Mesothelial cell of epicardium (in vitro differentiated cells): ENCODE measurements at regions not wholly inside any gene's neighbourhood (a gene's known extent, or its start where the extent isn't known, plus 50 kb on each side); places are given as distances from the start of the nearest gene placed in this dataset.
A peak's percentile ranks its signal among the peaks of the same experiment; 100 is the strongest.

Experiments
- DNase-seq, 2 experiments: peaks; one replicate each; pipeline ENCODE4 v3.0.0; 2021; ENCODE audit warnings: low spot score in 2 of 2; ENCODE audit not compliant: unreplicated experiment in 2 of 2
- H3K27ac Mint-ChIP-seq: 2 replicates; pipeline ENCODE4 v1.8.0; 2021; ENCODE audit warnings: mixed read lengths
- H3K27me3 Mint-ChIP-seq: 2 replicates; pipeline ENCODE4 v1.8.0; 2021; ENCODE audit warnings: low read depth, mixed read lengths
- H3K36me3 Mint-ChIP-seq: 2 replicates; pipeline ENCODE4 v1.8.0; 2021; ENCODE audit warnings: mixed read lengths
- H3K4me1 Mint-ChIP-seq: 2 replicates; pipeline ENCODE4 v1.8.0; 2021; ENCODE audit warnings: mixed read lengths
- H3K4me3 Mint-ChIP-seq: 2 replicates; pipeline ENCODE4 v1.8.0; 2021; ENCODE audit warnings: mild to moderate bottlenecking, moderate library complexity, mixed read lengths
- H3K9me3 Mint-ChIP-seq: 2 replicates; pipeline ENCODE4 v1.8.0; 2021; ENCODE audit warnings: mixed read lengths
- TF ChIP-seq, protein P1 (sequence below): fragments of 200-600 bp; sonication (generic); IDR thresholded peaks from one replicate; pipeline ENCODE4 v1.5.0; 2021; ENCODE audit warnings: antibody characterized with exemption; ENCODE audit not compliant: unreplicated experiment

DNA sequence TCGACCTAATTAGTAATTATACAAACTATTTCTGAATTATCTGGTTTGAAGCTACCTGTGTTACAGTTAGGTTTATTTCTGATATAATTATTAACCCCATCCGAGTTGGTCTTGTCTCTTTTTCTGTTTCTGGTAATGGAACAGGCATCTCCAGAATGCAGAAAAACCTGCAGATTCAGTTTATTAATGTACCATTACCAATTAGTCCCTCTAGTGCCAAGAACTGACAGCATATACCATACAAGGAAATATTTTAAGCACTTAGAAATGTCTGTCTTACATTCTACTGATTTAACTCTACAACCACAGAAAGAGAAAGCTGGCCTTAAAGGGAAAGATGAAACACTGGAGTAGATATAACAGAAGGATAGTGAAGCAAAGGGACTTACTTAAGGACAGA is 570.6 kb downstream of the CENPC start:
- Mint-ChIP-seq H3K36me3 (no peaks in the 10 kb centered on the region), H3K4me3 (no peak overlapping the region), H3K27ac (peak overlapping the region; percentile 88), H3K4me1 (peaks cover 57% of the 10 kb centered on the region), H3K9me3 (no peaks in the 10 kb centered on the region), H3K27me3 (no peaks in the 10 kb centered on the region)
- DNase-seq: no peak
- TF ChIP-seq, protein P1, sequence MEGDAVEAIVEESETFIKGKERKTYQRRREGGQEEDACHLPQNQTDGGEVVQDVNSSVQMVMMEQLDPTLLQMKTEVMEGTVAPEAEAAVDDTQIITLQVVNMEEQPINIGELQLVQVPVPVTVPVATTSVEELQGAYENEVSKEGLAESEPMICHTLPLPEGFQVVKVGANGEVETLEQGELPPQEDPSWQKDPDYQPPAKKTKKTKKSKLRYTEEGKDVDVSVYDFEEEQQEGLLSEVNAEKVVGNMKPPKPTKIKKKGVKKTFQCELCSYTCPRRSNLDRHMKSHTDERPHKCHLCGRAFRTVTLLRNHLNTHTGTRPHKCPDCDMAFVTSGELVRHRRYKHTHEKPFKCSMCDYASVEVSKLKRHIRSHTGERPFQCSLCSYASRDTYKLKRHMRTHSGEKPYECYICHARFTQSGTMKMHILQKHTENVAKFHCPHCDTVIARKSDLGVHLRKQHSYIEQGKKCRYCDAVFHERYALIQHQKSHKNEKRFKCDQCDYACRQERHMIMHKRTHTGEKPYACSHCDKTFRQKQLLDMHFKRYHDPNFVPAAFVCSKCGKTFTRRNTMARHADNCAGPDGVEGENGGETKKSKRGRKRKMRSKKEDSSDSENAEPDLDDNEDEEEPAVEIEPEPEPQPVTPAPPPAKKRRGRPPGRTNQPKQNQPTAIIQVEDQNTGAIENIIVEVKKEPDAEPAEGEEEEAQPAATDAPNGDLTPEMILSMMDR: no peak

DNA sequence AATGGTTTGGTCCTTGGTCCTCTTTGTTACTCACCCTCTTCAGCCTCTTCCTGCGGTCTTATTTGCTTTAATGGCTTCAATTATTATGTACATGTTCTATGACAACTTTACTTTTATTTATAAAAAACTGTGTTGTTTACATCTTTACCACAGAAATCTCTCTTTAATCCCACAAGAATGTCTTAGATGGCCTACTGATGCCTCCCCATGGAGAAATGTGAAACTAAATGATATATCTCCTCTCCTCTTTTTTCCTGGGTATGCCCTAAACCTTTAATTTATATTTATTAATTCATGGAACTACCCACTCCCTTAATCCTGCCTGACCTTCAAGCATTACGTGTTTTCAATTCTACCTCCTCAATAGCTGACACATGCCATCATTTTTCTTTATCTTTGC is 573.2 kb downstream of the CENPC start:
- no peak for DNase-seq
- Mint-ChIP-seq H3K9me3 (peaks cover 6% of the 10 kb centered on the region), H3K27ac (peak overlapping the region; percentile 27), H3K4me1 (peaks cover 48% of the 10 kb centered on the region), H3K4me3 (no peak overlapping the region), H3K27me3 (no peaks in the 10 kb centered on the region), H3K36me3 (no peaks in the 10 kb centered on the region)
- TF ChIP-seq, protein P1: no peak

DNA sequence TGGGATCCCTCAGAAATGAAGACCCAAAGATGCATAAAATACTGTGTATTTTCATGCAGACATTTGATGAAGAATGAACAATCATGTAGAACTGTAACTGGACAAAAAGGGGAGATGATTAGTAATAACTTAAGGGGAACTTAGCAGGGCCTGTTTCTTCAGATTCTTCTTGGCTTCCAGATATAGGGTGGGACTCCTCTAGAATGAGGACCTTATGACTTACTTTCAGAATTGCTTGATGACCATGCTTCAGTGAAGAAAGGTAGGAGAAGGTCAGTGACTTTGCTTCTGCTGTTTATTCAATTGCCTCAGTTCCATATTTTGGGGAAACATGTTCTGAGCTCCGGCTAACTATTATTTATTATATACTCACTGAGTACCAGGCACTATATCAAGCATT is 580.8 kb downstream of the CENPC start:
- H3K9me3 Mint-ChIP-seq: peaks cover 12% of the 10 kb centered on the region
- no peak for DNase-seq
- no peak overlapping the region for H3K4me3 Mint-ChIP-seq
- TF ChIP-seq, protein P1: no peak
- no peak overlapping the region for H3K27ac Mint-ChIP-seq
- H3K36me3 Mint-ChIP-seq: no peaks in the 10 kb centered on the region
- no peaks in the 10 kb centered on the region for H3K27me3 Mint-ChIP-seq
- peaks cover 8% of the 10 kb centered on the region for H3K4me1 Mint-ChIP-seq

DNA sequence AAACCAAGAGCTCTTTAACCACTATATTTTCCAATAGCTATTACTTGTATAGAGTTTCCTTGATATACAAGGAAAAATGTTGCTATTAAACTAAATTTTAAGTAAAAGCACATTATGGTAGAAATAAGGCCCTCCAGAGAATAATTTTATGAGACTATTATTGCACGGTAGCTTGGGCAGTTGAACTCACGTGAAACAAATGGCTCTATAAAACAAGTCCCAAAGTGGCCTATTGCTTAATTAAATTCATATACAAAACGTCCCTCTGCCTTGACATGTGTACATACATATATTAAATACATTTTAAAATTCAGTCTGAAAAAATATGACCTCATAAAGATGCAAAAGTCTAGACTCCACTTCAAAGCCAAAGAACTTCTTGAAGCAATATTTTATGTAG is 582.2 kb downstream of the CENPC start:
- Mint-ChIP-seq H3K27ac (no peak overlapping the region), H3K36me3 (no peaks in the 10 kb centered on the region), H3K27me3 (no peaks in the 10 kb centered on the region), H3K9me3 (peaks cover 12% of the 10 kb centered on the region), H3K4me1 (peaks cover 8% of the 10 kb centered on the region), H3K4me3 (no peak overlapping the region)
- no peak for DNase-seq
- TF ChIP-seq, protein P1: no peak

DNA sequence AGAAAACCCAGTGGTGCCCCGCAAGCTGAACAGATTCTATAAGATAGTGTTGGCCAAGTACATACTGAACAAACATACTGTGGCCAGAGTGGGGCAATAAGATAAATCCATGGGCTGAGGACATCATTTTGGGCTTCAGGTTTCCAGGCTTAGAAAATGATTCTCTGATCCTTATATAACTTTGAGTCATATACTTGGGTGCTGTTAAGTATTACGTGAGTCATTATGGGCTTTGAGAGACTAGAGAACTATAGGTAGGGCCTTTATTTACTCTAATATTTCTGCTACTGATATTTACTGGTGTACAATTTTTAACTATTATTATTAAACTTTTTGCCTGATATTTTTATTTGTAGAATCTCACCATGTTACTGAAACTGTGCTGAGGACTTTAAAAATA is 586.1 kb downstream of the CENPC start:
- TF ChIP-seq, protein P1: no peak
- no peak for DNase-seq
- Mint-ChIP-seq H3K4me3 (no peak overlapping the region), H3K27ac (no peak overlapping the region), H3K4me1 (peaks cover 6% of the 10 kb centered on the region), H3K36me3 (no peaks in the 10 kb centered on the region), H3K9me3 (peaks cover 3% of the 10 kb centered on the region), H3K27me3 (no peaks in the 10 kb centered on the region)

DNA sequence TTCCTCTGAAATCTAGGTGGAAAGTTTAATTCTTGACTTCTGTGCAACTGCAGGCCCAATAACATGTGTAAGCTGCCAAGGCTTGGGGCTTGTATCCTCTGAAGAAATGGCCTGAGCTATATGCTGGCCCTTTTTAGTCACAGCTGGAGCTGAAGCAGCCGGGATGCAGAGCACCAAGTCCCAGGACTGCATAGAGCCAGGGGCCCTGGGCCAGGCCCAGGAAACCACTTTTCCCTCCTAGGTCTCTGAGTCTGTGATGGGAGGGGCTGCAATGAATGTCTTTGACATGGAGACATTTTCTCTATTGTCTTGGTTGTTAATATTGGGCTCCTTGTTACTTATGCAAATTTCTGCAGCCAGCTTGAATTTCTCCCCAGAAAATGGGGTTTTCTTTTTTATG is 588.5 kb downstream of the CENPC start:
- TF ChIP-seq, protein P1: no peak
- H3K4me1 Mint-ChIP-seq: no peaks in the 10 kb centered on the region
- H3K36me3 Mint-ChIP-seq: no peaks in the 10 kb centered on the region
- DNase-seq: no peak
- H3K27me3 Mint-ChIP-seq: no peaks in the 10 kb centered on the region
- H3K9me3 Mint-ChIP-seq: peaks cover 3% of the 10 kb centered on the region
- no peak overlapping the region for H3K4me3 Mint-ChIP-seq
- no peak overlapping the region for H3K27ac Mint-ChIP-seq
